ENCODE measurements at regions not wholly inside any gene's neighbourhood (a gene's known extent, or its start where the extent isn't known, plus 50 kb on each side); places are given as distances from the start of the nearest gene placed in this dataset.

GRCh38 chr2:80703532-80703931 is 399.0 kb upstream of the LRRTM1 start:
- no peak for TF ChIP-seq CTCF (IDR thresholded peaks at IDR 0.05; ENCODE audit: low read depth, low read length)
- Histone ChIP-seq H3K27ac (peak overlapping the region; percentile 3), H3K27me3 (no peaks in the 10 kb centered on the region), H3K4me1 (ENCODE audit: low read depth) (no peaks in the 10 kb centered on the region), H3K9me3 (ENCODE audit: low read depth) (no peaks in the 10 kb centered on the region), H3K4me3 (no peak overlapping the region), H3K36me3 (no peaks in the 10 kb centered on the region)
- DNase-seq (ENCODE audit: low read depth in 1 of 2, low spot score in 1 of 2): no peak

- no peaks in the 10 kb centered on the region for H3K9me3 ChIP-seq (ENCODE audit: low read depth)
- no peaks in the 10 kb centered on the region for H3K27me3 ChIP-seq
- no peaks in the 10 kb centered on the region for H3K36me3 ChIP-seq
- H3K27ac ChIP-seq: no peak overlapping the region
- no peak for TF ChIP-seq CTCF (IDR thresholded peaks at IDR 0.05; ENCODE audit: low read depth, low read length)
- no peak overlapping the region for H3K4me3 ChIP-seq
- no peaks in the 10 kb centered on the region for H3K4me1 ChIP-seq (ENCODE audit: low read depth)
- no peak for DNase-seq (ENCODE audit: low read depth in 1 of 2, low spot score in 1 of 2)
Observed at GRCh38 chr2:80700961-80701360, 396.4 kb upstream of the LRRTM1 start.

All from cardiac muscle cell (in vitro differentiated cells and primary cell).